ENCODE measurements at regions not wholly inside any gene's neighbourhood (a gene's known extent, or its start where the extent isn't known, plus 50 kb on each side); places are given as distances from the start of the nearest gene placed in this dataset.

- H3K4me1 ChIP-seq (ENCODE audit: insufficient read depth, low read length, poor library complexity, severe bottlenecking), result no peaks in the 10 kb centered on the region
- DNase-seq (ENCODE audit: low spot score), result no peak
- BruUV-seq (replicated peaks), result no TSS peak
- intact Hi-C loops (cut with micrococcal nuclease; ENCODE audit: unreplicated experiment), result no loop called here
- no peak overlapping the region for H3K27ac ChIP-seq (ENCODE audit: low read depth, low read length, poor library complexity, severe bottlenecking)
- no peaks in the 10 kb centered on the region for H3K36me3 ChIP-seq (ENCODE audit: insufficient read depth, low read length)
- no peaks in the 10 kb centered on the region for H4K20me1 ChIP-seq (ENCODE audit: insufficient read depth, low read length)
- no peaks in the 10 kb centered on the region for H3K9me2 ChIP-seq (ENCODE audit: insufficient read depth, low read length)
- no peak overlapping the region for H3K4me3 ChIP-seq (ENCODE audit: low read depth, low read length, poor library complexity, severe bottlenecking)
- no peak overlapping the region for H2AFZ ChIP-seq (ENCODE audit: low read length)
- CTCF ChIA-PET (ENCODE audit: unreplicated experiment), result interaction anchor here (0.5 kb wide), 1 partner anchor 1316 kb away, joined by 3 read pairs; no protein-coding TSS in a partner anchor
- no peaks in the 10 kb centered on the region for H3K9me3 ChIP-seq (ENCODE audit: low read length)
- TF ChIP-seq CTCF (conservative IDR thresholded peaks at IDR 0.05; ENCODE audit: low read length) (no peak), EZH2phosphoT487 (IDR thresholded peaks at IDR 0.05; ENCODE audit: borderline replicate concordance, low read depth, low read length) (no peak)
- H3K4me2 ChIP-seq (ENCODE audit: low read length), result no peak overlapping the region
- no peaks in the 10 kb centered on the region for H3K79me2 ChIP-seq (ENCODE audit: insufficient read depth, low read depth, low read length)
- POLR2A ChIA-PET, result interaction anchor here (0.6 kb wide), 1 partner anchor 57 kb away, joined by 3 read pairs; no protein-coding TSS in a partner anchor
Observed at GRCh38 chr18:42137693-42138375, 182.8 kb downstream of the PIK3C3 start.

GRCh38 chr18:42141439-42141838, 186.4 kb downstream of the PIK3C3 start:
- no peaks in the 10 kb centered on the region for H3K36me3 ChIP-seq (ENCODE audit: insufficient read depth, low read length)
- no peak overlapping the region for H3K4me3 ChIP-seq (ENCODE audit: low read depth, low read length, poor library complexity, severe bottlenecking)
- TF ChIP-seq CTCF (conservative IDR thresholded peaks at IDR 0.05; ENCODE audit: low read length) (no peak), EZH2phosphoT487 (IDR thresholded peaks at IDR 0.05; ENCODE audit: borderline replicate concordance, low read depth, low read length) (no peak)
- no peak overlapping the region for H2AFZ ChIP-seq (ENCODE audit: low read length)
- no TSS peak for BruUV-seq (replicated peaks)
- no peaks in the 10 kb centered on the region for H3K4me1 ChIP-seq (ENCODE audit: insufficient read depth, low read length, poor library complexity, severe bottlenecking)
- H3K9me3 ChIP-seq (ENCODE audit: low read length), result no peaks in the 10 kb centered on the region
- H4K20me1 ChIP-seq (ENCODE audit: insufficient read depth, low read length), result no peaks in the 10 kb centered on the region
- no peak overlapping the region for H3K4me2 ChIP-seq (ENCODE audit: low read length)
- H3K9me2 ChIP-seq (ENCODE audit: insufficient read depth, low read length), result no peaks in the 10 kb centered on the region
- no peak overlapping the region for H3K27ac ChIP-seq (ENCODE audit: low read depth, low read length, poor library complexity, severe bottlenecking)
- intact Hi-C loops (cut with micrococcal nuclease; ENCODE audit: unreplicated experiment), result no loop called here
- CTCF ChIA-PET (ENCODE audit: unreplicated experiment), result no interaction called here
- no peak for DNase-seq (ENCODE audit: low spot score)
- no peaks in the 10 kb centered on the region for H3K79me2 ChIP-seq (ENCODE audit: insufficient read depth, low read depth, low read length)
- POLR2A ChIA-PET, result interaction anchor here (0.5 to 0.6 kb wide), 2 partner anchors 17 to 22 kb away, joined by 3 read pairs; no protein-coding TSS in a partner anchor

GRCh38 chr18:42155024-42155423, 200.0 kb downstream of the PIK3C3 start:
- Histone ChIP-seq H3K4me2 (ENCODE audit: low read length) (no peak overlapping the region), H3K79me2 (ENCODE audit: insufficient read depth, low read depth, low read length) (no peaks in the 10 kb centered on the region), H3K4me3 (ENCODE audit: low read depth, low read length, poor library complexity, severe bottlenecking) (no peak overlapping the region), H3K9me3 (ENCODE audit: low read length) (no peaks in the 10 kb centered on the region), H4K20me1 (ENCODE audit: insufficient read depth, low read length) (no peaks in the 10 kb centered on the region), H3K4me1 (ENCODE audit: insufficient read depth, low read length, poor library complexity, severe bottlenecking) (no peaks in the 10 kb centered on the region), H3K36me3 (ENCODE audit: insufficient read depth, low read length) (no peaks in the 10 kb centered on the region), H2AFZ (ENCODE audit: low read length) (no peak overlapping the region), H3K27ac (ENCODE audit: low read depth, low read length, poor library complexity, severe bottlenecking) (no peak overlapping the region), H3K9me2 (ENCODE audit: insufficient read depth, low read length) (no peaks in the 10 kb centered on the region)
- intact Hi-C loops (cut with micrococcal nuclease; ENCODE audit: unreplicated experiment), result no loop called here
- CTCF ChIA-PET (ENCODE audit: unreplicated experiment), result no interaction called here
- TF ChIP-seq CTCF (conservative IDR thresholded peaks at IDR 0.05; ENCODE audit: low read length), result no peak
- TF ChIP-seq EZH2phosphoT487 (IDR thresholded peaks at IDR 0.05; ENCODE audit: borderline replicate concordance, low read depth, low read length), result no peak
- BruUV-seq (replicated peaks), result no TSS peak
- POLR2A ChIA-PET, result no interaction called here
- DNase-seq (ENCODE audit: low spot score), result no peak
